ENCODE measurements at regions not wholly inside any gene's neighbourhood (a gene's known extent, or its start where the extent isn't known, plus 50 kb on each side); places are given as distances from the start of the nearest gene placed in this dataset.

- no peak overlapping the region for H3K4me3 ChIP-seq (ENCODE audit: severe bottlenecking)
- H3K27me3 ChIP-seq (ENCODE audit: insufficient read depth, poor library complexity, severe bottlenecking) = no peaks in the 10 kb centered on the region
- peaks cover 7% of the 10 kb centered on the region for H3K4me1 ChIP-seq (ENCODE audit: insufficient read depth, poor library complexity, severe bottlenecking)
- TF ChIP-seq CTCF (IDR thresholded peaks at IDR 0.05; ENCODE audit: poor library complexity, severe bottlenecking) = no peak
- H3K36me3 ChIP-seq (ENCODE audit: low read depth) = no peaks in the 10 kb centered on the region
- no peak for DNase-seq (ENCODE audit: low spot score)
- H3K9me3 ChIP-seq (ENCODE audit: severe bottlenecking) = no peaks in the 10 kb centered on the region
- ATAC-seq (ENCODE audit: low read depth) = no peak
- no peak overlapping the region for H3K27ac ChIP-seq (ENCODE audit: poor library complexity, severe bottlenecking)
Observed at GRCh38 chr2:12060886-12061285, 314.5 kb downstream of the LPIN1 start.

- Histone ChIP-seq H3K27ac (ENCODE audit: poor library complexity, severe bottlenecking) (no peak overlapping the region), H3K4me1 (ENCODE audit: insufficient read depth, poor library complexity, severe bottlenecking) (peaks cover 7% of the 10 kb centered on the region), H3K36me3 (ENCODE audit: low read depth) (no peaks in the 10 kb centered on the region), H3K9me3 (ENCODE audit: severe bottlenecking) (no peaks in the 10 kb centered on the region), H3K4me3 (ENCODE audit: severe bottlenecking) (no peak overlapping the region), H3K27me3 (ENCODE audit: insufficient read depth, poor library complexity, severe bottlenecking) (no peaks in the 10 kb centered on the region)
- no peak for DNase-seq (ENCODE audit: low spot score)
- TF ChIP-seq CTCF (IDR thresholded peaks at IDR 0.05; ENCODE audit: poor library complexity, severe bottlenecking) = no peak
- ATAC-seq (ENCODE audit: low read depth) = no peak
Observed at GRCh38 chr2:12061286-12062052, 315.0 kb downstream of the LPIN1 start.

- Histone ChIP-seq H3K4me1 (ENCODE audit: insufficient read depth, poor library complexity, severe bottlenecking) (peaks cover 7% of the 10 kb centered on the region), H3K27me3 (ENCODE audit: insufficient read depth, poor library complexity, severe bottlenecking) (no peaks in the 10 kb centered on the region), H3K4me3 (ENCODE audit: severe bottlenecking) (no peak overlapping the region), H3K27ac (ENCODE audit: poor library complexity, severe bottlenecking) (no peak overlapping the region), H3K36me3 (ENCODE audit: low read depth) (no peaks in the 10 kb centered on the region), H3K9me3 (ENCODE audit: severe bottlenecking) (no peaks in the 10 kb centered on the region)
- ATAC-seq (ENCODE audit: low read depth) (no peak), DNase-seq (ENCODE audit: low spot score) (no peak)
- TF ChIP-seq CTCF (IDR thresholded peaks at IDR 0.05; ENCODE audit: poor library complexity, severe bottlenecking) = no peak
Observed at GRCh38 chr2:12062053-12062395, 315.6 kb downstream of the LPIN1 start.

- H3K9me3 ChIP-seq (ENCODE audit: severe bottlenecking) = no peaks in the 10 kb centered on the region
- no peak for TF ChIP-seq CTCF (IDR thresholded peaks at IDR 0.05; ENCODE audit: poor library complexity, severe bottlenecking)
- H3K4me1 ChIP-seq (ENCODE audit: insufficient read depth, poor library complexity, severe bottlenecking) = peaks cover 7% of the 10 kb centered on the region
- no peaks in the 10 kb centered on the region for H3K27me3 ChIP-seq (ENCODE audit: insufficient read depth, poor library complexity, severe bottlenecking)
- H3K27ac ChIP-seq (ENCODE audit: poor library complexity, severe bottlenecking) = no peak overlapping the region
- H3K36me3 ChIP-seq (ENCODE audit: low read depth) = no peaks in the 10 kb centered on the region
- DNase-seq (ENCODE audit: low spot score) (no peak), ATAC-seq (ENCODE audit: low read depth) (no peak)
- no peak overlapping the region for H3K4me3 ChIP-seq (ENCODE audit: severe bottlenecking)
Observed at GRCh38 chr2:12063210-12063609, 316.8 kb downstream of the LPIN1 start.

- Histone ChIP-seq H3K9me3 (ENCODE audit: severe bottlenecking) (no peaks in the 10 kb centered on the region), H3K4me3 (ENCODE audit: severe bottlenecking) (no peak overlapping the region), H3K27ac (ENCODE audit: poor library complexity, severe bottlenecking) (no peak overlapping the region), H3K36me3 (ENCODE audit: low read depth) (no peaks in the 10 kb centered on the region), H3K4me1 (ENCODE audit: insufficient read depth, poor library complexity, severe bottlenecking) (peaks cover 7% of the 10 kb centered on the region), H3K27me3 (ENCODE audit: insufficient read depth, poor library complexity, severe bottlenecking) (no peaks in the 10 kb centered on the region)
- no peak for ATAC-seq (ENCODE audit: low read depth)
- no peak for DNase-seq (ENCODE audit: low spot score)
- no peak for TF ChIP-seq CTCF (IDR thresholded peaks at IDR 0.05; ENCODE audit: poor library complexity, severe bottlenecking)
Observed at GRCh38 chr2:12064153-12064552, 317.7 kb downstream of the LPIN1 start.
